ENCODE measurements at regions not wholly inside any gene's neighbourhood (a gene's known extent, or its start where the extent isn't known, plus 50 kb on each side); places are given as distances from the start of the nearest gene placed in this dataset.

DNA sequence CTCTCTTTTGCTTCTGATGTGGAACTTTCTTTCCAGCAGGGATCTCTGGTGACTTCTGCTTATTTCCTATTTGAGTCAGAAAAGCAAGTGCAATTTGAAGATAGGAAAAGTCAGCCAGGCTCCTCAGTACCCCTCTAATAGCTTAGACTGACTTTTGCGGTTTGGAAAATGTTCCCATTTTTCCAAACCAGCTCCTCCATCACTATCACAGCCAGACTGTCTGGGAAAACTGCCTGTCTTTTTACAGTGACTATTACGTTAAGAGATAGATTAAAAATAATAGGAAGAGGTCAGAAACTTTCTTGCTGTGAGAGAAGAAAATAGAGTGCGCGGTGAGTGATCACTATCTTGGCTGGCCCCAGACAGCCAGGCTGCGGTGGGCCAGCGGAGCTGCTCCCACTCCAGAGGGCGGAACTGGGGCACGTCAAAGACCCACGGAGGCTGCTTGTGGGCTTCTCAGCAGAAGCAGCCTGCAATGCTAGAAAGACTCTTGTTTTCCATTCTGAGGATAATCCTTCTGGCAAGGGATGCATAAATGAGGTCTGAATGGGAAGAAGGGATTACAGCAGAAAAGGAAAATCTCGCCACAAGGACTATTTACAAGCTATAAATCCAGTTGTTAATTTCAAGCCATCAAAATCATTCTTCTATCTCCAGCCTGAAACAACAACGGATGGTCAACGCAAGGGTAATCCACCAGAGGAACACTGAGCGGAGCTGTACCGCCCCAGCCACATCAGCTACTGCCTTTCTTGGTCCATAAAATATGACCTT, 151.0 kb upstream of the MSX2 start:
- peak; percentile 21 for DNase-seq (ENCODE audit: low spot score)
- H3K4me2 ChIP-seq = no peak overlapping the region
- H3K79me2 ChIP-seq (ENCODE audit: low read depth) = no peaks in the 10 kb centered on the region
- H3K4me1 ChIP-seq = peaks cover 12% of the 10 kb centered on the region
- H3K4me3 ChIP-seq = no peak overlapping the region
- Mint-ChIP-seq H3K27ac (no peak overlapping the region), H3K4me1 (peaks cover 39% of the 10 kb centered on the region), H3K27me3 (ENCODE audit: insufficient read depth, low read depth) (peaks cover 11% of the 10 kb centered on the region), H3K9me3 (no peaks in the 10 kb centered on the region), H3K36me3 (no peaks in the 10 kb centered on the region), H3K4me3 (no peak overlapping the region)
- H3F3A ChIP-seq (ENCODE audit: low read depth) = no peaks in the 10 kb centered on the region
- no peaks in the 10 kb centered on the region for H4K20me1 ChIP-seq (ENCODE audit: low read depth)
- H3K9ac ChIP-seq = no peak overlapping the region
- no peaks in the 10 kb centered on the region for H3K27me3 ChIP-seq
- no peaks in the 10 kb centered on the region for H3K36me3 ChIP-seq
- H3K27ac ChIP-seq = no peak overlapping the region
- H2AFZ ChIP-seq (replicated peaks) = no peak overlapping the region
- H3K9me3 ChIP-seq (ENCODE audit: low read depth) = no peaks in the 10 kb centered on the region
- TF ChIP-seq EZH2 (IDR thresholded peaks at IDR 0.05) (no peak), EZH2phosphoT487 (IDR thresholded peaks at IDR 0.05) (no peak)
- TF ChIP-seq, protein P1, sequence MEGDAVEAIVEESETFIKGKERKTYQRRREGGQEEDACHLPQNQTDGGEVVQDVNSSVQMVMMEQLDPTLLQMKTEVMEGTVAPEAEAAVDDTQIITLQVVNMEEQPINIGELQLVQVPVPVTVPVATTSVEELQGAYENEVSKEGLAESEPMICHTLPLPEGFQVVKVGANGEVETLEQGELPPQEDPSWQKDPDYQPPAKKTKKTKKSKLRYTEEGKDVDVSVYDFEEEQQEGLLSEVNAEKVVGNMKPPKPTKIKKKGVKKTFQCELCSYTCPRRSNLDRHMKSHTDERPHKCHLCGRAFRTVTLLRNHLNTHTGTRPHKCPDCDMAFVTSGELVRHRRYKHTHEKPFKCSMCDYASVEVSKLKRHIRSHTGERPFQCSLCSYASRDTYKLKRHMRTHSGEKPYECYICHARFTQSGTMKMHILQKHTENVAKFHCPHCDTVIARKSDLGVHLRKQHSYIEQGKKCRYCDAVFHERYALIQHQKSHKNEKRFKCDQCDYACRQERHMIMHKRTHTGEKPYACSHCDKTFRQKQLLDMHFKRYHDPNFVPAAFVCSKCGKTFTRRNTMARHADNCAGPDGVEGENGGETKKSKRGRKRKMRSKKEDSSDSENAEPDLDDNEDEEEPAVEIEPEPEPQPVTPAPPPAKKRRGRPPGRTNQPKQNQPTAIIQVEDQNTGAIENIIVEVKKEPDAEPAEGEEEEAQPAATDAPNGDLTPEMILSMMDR (IDR thresholded peaks at IDR 0.05) = no peak

DNA sequence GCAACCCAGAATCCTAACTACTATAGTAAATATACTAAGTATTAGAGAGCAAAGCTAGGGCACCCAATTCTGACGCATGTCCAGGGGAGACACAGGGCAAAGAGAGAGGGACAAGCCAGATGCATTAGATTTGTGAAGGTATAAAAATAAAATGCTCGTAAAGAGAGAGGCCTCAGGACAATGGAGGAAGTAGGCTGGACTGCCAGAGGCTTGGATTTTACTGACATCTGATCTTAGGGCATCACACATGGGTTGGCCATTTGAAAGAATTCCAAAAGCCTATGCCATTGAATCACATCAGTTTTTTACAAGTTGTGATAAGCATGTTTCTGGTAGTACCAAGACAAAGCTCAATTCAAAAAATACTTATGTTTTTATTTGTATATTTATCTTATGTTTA, 149.3 kb upstream of the MSX2 start:
- TF ChIP-seq EZH2 (IDR thresholded peaks at IDR 0.05) (no peak), EZH2phosphoT487 (IDR thresholded peaks at IDR 0.05) (no peak)
- TF ChIP-seq, protein P1 (IDR thresholded peaks at IDR 0.05) = no peak
- H3K4me1 Mint-ChIP-seq = peaks cover 38% of the 10 kb centered on the region
- Histone ChIP-seq H3K27me3 (no peaks in the 10 kb centered on the region), H3K27ac (no peak overlapping the region), H4K20me1 (ENCODE audit: low read depth) (no peaks in the 10 kb centered on the region), H3K36me3 (no peaks in the 10 kb centered on the region), H3K79me2 (ENCODE audit: low read depth) (no peaks in the 10 kb centered on the region), H2AFZ (replicated peaks) (no peak overlapping the region), H3K4me3 (no peak overlapping the region), H3K4me2 (no peak overlapping the region), H3K9me3 (ENCODE audit: low read depth) (no peaks in the 10 kb centered on the region), H3K9ac (no peak overlapping the region), H3F3A (ENCODE audit: low read depth) (no peaks in the 10 kb centered on the region), H3K4me1 (peaks cover 22% of the 10 kb centered on the region)
- H3K36me3 Mint-ChIP-seq = no peaks in the 10 kb centered on the region
- H3K9me3 Mint-ChIP-seq = no peaks in the 10 kb centered on the region
- H3K4me3 Mint-ChIP-seq = no peak overlapping the region
- no peak overlapping the region for H3K27ac Mint-ChIP-seq
- peaks cover 11% of the 10 kb centered on the region for H3K27me3 Mint-ChIP-seq (ENCODE audit: insufficient read depth, low read depth)
- DNase-seq (ENCODE audit: low spot score) = no peak

DNA sequence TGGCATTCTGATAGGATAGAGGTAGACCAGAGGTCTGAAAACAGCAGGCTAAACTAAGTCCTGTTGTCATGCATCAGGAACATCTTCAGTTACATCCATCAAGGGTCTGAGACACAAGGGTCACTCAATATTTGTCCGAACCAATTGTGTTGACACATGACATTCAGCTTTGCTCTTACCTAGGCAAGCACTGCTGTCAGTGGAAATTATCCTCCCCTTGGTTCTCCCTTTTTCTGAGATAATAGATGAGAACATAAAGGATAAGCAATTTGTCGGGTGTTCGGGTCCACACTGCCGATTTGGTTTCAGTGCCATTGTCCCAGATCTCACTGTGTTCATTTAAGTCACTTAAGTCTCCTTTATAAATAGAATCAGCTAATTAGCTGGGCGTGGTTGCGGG, 148.3 kb upstream of the MSX2 start:
- Histone ChIP-seq H3K36me3 (no peaks in the 10 kb centered on the region), H3K4me2 (no peak overlapping the region), H3K9ac (no peak overlapping the region), H3K27me3 (no peaks in the 10 kb centered on the region), H2AFZ (replicated peaks) (no peak overlapping the region), H3K9me3 (ENCODE audit: low read depth) (no peaks in the 10 kb centered on the region), H3K4me3 (no peak overlapping the region), H3F3A (ENCODE audit: low read depth) (no peaks in the 10 kb centered on the region), H3K4me1 (peaks cover 22% of the 10 kb centered on the region), H3K79me2 (ENCODE audit: low read depth) (no peaks in the 10 kb centered on the region), H4K20me1 (ENCODE audit: low read depth) (no peaks in the 10 kb centered on the region), H3K27ac (no peak overlapping the region)
- Mint-ChIP-seq H3K4me1 (peaks cover 34% of the 10 kb centered on the region), H3K4me3 (no peak overlapping the region), H3K9me3 (no peaks in the 10 kb centered on the region), H3K36me3 (no peaks in the 10 kb centered on the region), H3K27ac (no peak overlapping the region), H3K27me3 (ENCODE audit: insufficient read depth, low read depth) (peaks cover 8% of the 10 kb centered on the region)
- TF ChIP-seq, protein P1 (IDR thresholded peaks at IDR 0.05) = no peak
- TF ChIP-seq EZH2 (IDR thresholded peaks at IDR 0.05) (no peak), EZH2phosphoT487 (IDR thresholded peaks at IDR 0.05) (no peak)
- no peak for DNase-seq (ENCODE audit: low spot score)

Measured in neural progenitor cell (in vitro differentiated cells).